HG02885 (cell line): ENCODE measurements at regions not wholly inside any gene's neighbourhood (a gene's known extent, or its start where the extent isn't known, plus 50 kb on each side); places are given as distances from the start of the nearest gene placed in this dataset.

ENCODE experiments used
- ATAC-seq: cut with Tn5 transposase; IDR thresholded peaks from one replicate; pipeline ENCODE4 v1.9.1; 2021; ENCODE audit warnings: mild to moderate bottlenecking; ENCODE audit not compliant: unreplicated experiment, poor library complexity

DNA sequence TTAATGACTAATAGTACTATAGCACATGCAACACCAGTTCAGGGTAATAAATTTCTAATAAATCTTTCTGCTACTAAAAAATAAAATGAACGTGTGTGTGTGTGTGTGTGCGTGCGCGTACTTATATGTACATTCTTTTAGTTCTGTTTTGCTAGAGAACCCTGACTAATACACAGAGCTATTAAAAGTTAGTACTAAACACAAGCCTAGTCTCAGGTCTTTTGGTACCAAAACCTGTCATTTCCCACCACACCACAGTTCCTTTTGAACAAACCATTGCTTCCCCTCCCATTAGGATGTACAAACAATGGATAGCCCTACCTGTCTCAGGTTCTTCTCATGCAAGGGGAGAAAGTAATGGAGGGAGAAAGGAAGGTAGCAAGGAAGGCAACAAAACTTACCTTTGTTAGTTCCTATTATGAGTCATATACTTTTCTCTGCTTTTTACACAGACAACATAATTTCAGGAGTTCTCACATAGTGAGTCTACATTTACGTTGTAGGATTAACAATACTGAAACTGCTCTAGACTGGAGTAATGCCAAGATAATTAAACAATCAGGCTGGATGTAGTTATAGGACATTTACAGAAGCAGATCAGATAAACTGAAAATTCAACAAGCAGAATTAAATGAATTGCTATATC, 427.2 kb downstream of the KCNJ3 start:
- ATAC-seq, result peak; percentile 59

DNA sequence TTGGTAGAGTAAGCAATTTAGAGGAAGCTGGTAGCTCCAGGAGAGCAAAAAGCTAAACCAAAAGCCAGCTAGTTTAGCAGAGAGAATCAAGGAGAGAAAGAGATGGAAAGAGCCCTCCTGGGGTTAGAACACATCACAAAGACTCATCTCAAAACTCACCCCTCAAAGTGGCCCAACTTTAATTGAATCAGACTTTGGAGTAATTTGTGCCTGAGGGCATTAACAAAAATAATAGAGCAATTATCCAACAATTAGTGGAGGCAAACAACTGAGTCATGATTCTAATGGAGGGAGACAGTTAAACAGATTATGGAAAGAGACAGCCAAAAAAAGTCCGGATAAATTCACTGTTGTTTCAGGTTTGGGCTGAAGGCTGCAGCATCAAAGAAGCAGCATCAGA, 417.4 kb downstream of the KCNJ3 start:
- no peak for ATAC-seq

DNA sequence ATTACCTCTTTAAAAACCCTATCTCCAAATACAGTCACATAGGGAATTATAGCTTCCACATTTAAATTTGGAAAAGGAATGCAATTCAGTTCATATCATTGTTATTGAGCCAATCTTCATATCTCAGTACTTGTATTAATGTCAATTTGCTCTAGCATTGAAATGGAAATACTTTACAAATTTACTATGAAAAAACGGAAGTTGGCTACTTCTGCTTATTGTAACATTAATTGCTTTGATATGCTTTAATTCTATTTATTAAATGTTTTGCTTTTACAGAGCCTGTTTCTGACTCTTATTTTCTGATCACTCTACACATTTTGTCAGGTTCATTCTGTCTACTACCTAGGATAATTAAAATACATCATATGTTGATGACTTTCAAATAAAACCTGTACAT, 412.6 kb downstream of the KCNJ3 start:
- ATAC-seq, result no peak

DNA sequence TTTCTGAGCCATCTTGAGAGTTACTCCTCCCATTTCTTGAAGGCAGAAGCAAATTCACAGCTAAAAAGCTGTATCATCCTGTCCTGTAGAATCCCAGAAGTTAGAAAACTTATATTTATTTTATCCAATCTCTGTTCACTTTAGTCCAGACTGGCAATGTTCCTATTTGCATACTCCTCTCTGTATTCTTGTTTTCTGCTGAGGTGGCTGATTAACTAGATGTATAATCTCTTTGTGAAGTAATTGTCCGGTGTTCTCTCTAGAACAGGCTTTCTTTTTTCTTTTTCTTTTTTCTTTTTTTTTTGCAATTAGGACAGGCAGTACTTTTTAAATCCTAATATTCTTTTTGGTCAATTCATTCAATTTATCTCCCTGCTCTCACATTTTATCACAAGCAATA, 411.0 kb downstream of the KCNJ3 start:
- no peak for ATAC-seq

DNA sequence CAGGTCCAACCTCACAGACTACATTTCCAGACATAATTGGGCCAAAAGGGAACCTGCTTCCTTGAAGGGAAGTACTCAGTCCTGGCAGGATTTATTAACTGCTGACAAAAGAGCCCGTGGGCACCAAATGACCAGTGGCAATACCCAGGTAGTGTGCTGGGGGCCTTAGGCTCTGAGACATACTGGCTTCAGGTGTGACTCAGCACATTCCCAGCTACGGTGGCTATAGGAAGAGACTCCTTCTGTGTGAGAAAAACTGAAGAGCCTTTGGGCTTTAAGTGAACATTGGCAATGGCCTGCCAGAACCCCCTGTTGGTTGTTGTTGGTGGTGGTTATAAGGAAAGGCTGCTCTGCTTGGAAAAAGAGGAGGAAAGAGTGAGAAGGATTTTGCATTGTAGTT, 401.8 kb downstream of the KCNJ3 start:
- ATAC-seq, result no peak

DNA sequence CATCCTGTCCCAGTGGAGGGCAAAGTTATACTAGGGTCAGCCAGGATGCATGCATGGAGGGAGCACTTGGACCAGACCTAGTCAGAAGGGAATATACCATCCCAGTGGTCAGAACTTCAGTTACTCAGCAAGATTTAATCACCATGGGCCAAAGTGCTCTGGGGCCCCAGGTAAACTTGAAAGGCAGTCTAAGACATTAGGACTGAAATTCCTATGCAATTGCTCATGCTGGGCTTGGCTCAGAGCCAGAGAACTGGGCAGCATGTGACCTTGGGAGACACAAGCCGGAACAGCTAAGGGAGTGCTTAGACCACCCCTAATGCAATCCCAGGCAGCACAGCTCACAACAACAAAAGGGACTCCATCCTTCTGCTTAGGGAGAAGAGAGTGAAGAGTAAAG, 401.3 kb downstream of the KCNJ3 start:
- ATAC-seq, result no peak

DNA sequence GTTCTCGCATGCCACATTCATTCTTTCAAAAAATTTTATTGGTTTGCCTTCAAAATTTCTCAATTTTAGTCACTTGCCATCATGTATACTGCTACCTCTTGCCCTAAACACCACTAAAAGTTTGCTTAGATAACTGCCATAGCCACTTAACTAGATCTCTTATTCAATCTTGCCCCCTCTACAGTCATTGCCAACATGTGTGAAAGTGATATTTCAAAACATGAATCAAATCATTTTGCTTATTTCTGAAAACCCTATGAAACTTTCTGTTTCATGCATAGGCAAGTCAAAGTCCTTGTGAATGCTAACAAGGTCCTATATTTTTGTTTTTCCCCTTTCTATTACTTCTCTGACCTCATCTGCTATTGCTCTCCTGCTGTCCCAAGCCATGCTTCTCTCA, 397.1 kb downstream of the KCNJ3 start:
- no peak for ATAC-seq

DNA sequence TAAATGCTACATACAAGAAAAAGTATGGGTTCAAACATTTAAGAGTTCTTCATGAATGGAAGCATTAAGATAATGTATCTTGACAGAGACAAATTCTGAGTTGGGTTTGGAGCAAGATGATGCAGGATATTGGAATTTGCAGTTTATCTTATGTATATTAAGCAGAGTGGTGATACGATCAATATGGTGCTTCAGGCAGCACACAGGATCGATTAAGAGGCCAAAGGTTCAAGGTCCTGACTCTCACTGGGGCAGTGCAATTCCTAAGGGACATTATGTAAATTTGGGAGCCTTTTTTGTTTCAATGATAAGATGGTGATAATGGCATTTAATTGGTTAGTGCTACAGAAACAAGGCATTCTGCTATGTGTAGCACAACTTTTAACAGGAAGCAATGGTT, 381.9 kb downstream of the KCNJ3 start:
- no peak for ATAC-seq

DNA sequence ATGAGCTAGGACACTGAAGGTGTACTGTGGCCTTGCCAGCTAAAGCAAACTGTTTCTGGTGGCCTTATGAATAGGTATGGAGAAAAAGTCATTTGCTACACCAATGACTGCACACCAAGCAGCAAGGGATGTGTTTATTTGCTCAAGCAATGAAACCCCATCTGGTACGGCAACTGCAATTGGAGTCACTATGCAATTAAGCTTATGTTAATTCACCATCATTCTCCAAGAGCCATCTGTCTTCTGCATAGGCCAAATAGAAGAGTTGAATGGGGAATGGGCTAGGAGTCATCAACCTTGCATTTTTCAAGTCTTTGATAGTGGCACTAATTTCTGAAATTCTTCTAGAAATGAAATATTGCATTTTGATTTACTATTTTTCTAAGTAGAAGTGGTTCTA, 372.0 kb downstream of the KCNJ3 start:
- no peak for ATAC-seq

DNA sequence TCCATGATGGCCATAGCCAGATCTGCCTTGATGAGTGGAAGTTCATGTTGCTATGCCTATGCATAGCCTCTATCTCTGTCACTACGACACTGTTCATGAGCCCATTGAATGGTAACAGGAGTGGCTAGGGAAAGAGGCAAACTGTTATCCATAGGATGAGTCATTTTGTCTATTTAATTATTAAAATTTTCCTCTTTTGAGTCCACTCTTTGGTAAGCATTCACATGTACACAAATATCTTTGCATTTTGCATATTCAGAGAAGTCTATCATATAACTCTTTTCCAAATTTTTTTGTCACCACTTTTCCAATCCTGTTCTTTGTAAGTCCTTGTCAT, 364.4 kb downstream of the KCNJ3 start:
- no peak for ATAC-seq

DNA sequence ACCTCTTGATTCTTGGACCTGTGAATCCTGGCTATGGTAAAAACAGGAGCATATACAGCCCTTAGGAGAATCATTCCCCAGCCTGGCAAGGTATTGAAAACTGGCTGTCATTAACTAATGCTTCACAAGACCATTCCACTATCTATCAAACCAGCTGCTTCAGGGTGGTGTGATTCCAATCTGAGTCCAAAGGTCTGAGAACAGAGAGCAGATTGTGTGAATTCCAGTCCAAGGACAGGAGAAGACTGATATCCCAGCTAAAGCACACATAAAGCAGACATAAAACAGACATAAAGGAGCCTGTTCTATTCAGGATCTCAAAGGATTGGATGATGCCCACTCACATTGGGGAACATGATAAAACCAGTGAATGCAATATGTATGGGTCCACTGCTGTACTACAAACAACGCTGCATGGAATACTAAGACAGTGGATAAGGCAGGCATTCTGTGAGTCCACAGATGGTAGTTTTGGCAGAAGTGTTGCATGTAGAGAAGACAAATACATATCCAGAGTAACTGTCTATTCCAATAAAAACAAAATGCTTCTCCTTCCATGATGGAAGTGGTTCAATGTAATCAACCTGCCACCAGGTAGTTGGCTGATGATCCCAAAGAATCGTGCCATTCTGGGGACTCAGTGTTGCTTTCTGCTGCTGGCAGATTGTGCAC, 363.9 kb downstream of the KCNJ3 start:
- ATAC-seq, result no peak

DNA sequence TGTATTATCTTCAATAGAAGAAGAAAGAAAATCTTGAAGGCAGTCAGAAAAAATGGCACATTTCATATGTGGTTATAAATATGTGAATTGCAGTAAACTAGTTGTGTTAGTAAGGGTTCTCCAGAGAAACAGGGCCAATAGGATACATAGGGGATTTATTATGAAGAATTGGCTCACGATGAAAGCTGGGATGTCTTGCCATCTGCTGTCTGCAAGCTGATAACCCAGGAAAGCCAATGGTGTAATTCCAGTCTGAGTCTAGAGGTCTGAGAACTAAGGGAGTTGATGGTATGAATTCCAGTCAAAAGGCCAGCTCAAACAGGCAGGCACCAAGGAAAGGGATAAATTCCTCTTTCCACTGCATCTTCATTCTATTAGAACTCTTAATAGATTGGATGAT, 362.4 kb downstream of the KCNJ3 start:
- ATAC-seq, result no peak

DNA sequence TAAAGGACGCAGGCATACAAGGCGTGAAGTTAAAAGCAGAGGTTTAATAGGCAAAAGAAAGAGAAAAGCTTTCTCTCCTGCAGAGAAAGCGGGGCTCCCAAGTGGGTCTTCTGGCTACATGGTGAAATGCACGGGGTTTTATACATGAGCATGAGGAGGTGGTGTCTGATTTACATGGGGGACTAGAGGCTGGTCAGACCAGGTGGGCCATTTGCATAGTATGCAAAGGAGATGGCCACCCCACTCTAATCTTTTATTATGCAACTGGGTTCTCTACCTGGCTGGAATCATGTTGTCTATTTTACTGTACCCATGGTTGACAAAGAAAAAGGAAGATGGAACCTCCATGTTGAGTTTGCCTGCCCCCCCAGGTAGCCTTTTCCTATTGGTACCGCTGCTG, 356.2 kb downstream of the KCNJ3 start:
- ATAC-seq, result no peak

DNA sequence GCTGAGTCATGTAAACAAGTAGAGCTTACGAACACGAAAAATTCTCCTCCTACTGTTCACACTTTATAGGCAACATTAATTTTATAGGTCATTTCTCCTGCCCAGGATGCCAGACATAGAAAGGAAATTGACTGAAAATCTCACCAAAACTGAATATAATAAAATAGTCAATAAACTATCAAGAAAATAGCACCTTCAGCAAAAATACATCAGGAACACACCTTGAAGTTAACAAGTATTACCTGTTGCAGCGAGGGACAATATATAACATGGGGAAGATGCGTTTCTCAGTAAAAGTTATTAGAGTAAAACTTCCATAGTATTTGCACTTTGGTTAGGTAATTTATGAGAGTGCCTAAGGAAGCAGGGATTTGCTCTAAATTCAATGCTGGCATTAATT, 344.6 kb downstream of the KCNJ3 start:
- ATAC-seq, result no peak

DNA sequence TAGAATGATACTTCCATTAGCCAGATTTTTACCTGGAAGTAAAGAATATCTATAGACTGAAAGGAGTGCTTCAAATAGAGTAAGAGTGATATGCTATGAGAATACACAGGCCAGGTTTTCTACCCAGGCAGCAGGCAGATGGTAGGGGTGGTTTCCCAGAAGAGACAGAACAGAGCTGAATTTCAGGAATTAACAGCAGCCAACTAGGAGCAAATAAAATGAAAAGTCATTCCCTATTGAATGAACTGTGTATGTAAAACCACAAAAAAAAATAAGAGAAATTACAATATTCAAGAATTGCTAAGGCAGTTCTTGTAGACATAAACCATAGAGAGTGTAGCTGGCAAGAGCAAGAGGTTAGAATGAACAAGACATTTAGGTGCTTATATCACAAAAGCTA, 336.8 kb downstream of the KCNJ3 start:
- ATAC-seq, result no peak

DNA sequence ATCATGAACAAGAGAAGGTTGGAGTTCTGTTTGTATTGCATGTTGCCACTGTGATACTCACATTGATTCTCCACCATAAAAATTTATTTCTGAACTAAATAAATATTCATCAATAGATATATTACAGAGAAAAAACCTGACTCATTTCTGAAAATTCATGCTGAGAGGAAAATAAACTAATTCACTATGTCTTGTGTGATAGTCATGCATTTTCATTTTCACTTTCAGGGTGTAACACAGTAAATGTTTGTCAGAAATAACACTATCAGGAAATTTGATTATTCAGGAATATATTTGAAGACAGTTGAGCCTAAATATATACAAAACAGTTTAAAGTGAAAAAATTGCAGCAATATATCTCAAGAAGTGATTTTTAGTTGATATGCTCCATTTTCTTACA, 335.2 kb downstream of the KCNJ3 start:
- peak; percentile 71 for ATAC-seq

DNA sequence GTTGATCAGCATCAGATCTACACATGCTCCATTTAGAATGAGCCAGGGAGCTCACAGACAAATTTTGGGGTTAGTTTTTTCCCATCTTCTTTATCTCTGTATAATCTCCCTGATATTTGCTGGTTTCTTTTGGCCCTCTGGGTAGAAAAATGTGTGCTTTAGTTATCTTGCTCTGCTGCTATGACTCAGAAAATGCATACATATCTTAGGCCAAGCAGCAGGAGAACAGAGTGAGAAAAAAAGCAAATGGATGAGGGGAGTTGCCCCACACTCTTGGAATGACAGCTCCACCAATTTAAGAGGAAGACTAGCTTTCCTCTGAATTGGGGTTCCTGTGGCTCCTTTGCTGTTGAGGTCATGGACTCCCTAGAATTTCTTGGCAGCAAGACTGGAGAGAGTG, 331.8 kb downstream of the KCNJ3 start:
- no peak for ATAC-seq

DNA sequence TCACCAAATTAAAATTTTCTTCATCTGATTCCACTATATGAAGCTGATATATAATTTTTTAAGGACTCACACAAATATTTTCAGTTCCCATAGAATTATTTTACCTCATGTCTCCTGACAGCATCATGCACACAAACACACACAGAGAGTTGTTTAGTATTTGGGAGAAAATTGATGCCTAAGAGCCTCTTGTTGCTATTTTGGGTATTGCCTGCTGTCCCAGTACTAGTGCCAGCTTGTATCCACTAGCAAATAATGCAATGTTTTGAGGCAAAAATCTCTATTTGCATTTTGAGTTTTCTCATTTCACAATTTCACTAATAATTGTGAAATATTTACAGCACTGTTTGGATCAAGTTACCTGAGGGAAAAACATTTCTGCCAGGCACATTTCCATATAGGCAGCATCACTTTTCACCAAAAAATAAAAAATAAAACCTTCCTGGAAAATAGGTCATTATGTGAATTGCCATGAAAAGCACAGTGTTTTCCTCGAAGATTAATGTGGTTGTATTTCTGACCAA, 328.2 kb downstream of the KCNJ3 start:
- no peak for ATAC-seq

DNA sequence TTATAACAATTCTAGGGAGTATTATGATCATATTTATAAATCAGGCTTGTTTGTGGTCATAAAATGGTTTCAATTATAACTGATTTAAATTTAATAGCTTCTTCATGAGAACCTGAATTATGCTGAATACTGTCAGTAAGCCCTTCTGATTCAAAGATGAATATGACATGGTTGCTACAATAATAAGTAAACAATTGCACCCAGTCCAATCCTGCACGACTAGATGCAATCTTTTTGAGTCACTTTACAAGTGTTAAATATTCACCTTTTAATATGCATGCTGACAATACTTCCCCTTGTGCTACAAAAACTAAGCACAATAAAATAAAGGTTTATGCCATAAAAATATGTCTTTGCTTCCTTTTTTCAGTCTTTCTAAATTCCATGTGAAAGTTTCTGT, 325.2 kb downstream of the KCNJ3 start:
- ATAC-seq, result no peak

DNA sequence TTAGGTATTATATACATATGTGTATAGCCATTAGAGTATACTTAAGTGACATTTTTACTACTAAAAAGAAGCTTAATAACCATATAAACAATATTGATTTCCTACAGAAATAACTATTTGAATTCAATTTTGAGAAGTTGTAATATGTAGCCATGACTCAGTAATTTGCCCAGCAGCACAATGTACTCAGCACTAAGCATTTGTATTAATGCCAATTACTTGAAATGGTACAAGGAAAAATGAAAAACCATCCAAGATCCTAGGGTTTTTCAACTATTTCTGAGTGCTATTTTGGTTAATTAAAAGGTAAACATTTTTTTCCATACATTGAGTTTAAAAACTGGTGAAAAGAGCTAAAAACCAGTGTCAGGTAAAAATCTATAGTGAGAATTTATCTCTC, 324.0 kb downstream of the KCNJ3 start:
- ATAC-seq, result no peak

DNA sequence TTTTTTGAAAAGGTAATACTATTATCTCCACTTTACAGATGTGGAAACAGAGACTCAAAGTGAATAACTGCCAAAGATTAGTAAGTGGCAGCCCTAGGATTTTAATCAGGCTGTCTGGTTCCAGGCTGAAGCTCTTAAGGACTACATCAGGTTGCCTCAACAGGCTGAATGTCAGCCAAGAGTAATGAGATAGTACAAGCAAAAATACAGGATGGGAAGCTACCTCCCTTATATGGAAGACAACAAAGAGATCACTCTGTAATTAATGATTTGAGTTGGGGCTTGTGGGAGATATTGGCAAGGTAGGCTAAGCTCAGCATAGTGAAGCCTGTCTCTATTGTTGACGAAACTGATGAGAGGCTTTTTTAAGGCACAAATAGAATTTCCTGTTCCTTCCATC, 323.1 kb downstream of the KCNJ3 start:
- ATAC-seq, result no peak

DNA sequence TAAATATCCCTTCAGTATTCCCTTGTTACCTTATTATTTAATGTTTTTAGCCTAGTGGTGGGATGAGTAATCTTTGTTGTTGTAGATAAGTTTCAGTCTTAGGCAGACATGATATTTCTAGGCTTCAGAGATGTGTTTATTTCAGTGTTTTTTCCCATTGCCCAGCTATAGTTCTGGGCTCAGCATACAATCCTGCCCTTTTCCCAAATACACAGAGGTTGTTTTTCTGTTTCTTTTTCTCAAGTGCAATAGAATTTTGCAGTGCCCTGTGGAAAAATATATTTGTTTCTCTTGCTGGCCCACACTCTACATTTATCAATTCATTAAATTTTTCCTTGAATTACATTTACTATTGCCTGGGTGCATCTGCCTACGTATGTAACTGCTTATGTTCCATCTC, 321.8 kb downstream of the KCNJ3 start:
- no peak for ATAC-seq
